BLaER1 treated with 17β-estradiol and CSF1 and Interleukin-3, amounts not matched to agents 10 nM and 100 nM (cell line): ENCODE measurements at regions not wholly inside any gene's neighbourhood (a gene's known extent, or its start where the extent isn't known, plus 50 kb on each side); places are given as distances from the start of the nearest gene placed in this dataset.
A peak's percentile ranks its signal among the peaks of the same experiment; 100 is the strongest.

Experiments used
- H3K27ac ChIP-seq, 11 experiments: shearing (Covaris generic); formaldehyde crosslinking; 2 replicates each; pipeline ENCODE4 v1.8.1; 2022
- H3K27me3 ChIP-seq, 11 experiments: shearing (Covaris generic); formaldehyde crosslinking; 2 replicates each; pipeline ENCODE4 v1.8.1; 2022
- H3K36me3 ChIP-seq, 11 experiments: shearing (Covaris generic); formaldehyde crosslinking; 2 replicates each; pipeline ENCODE4 v1.8.1; 2022
- H3K4me1 ChIP-seq, 10 experiments: shearing (Covaris generic); formaldehyde crosslinking; 2 replicates each; pipeline ENCODE4 v1.8.1; 2022
- H3K4me2 ChIP-seq, 11 experiments: shearing (Covaris generic); formaldehyde crosslinking; 2 replicates each; pipeline ENCODE4 v1.8.1; 2022
- H3K4me3 ChIP-seq, 10 experiments: shearing (Covaris generic); formaldehyde crosslinking; 2 replicates each; pipeline ENCODE4 v1.8.1; 2022
- H3K9ac ChIP-seq, 11 experiments: shearing (Covaris generic); formaldehyde crosslinking; 2 replicates each; pipeline ENCODE4 v1.8.1; 2022
- H3K9me3 ChIP-seq, 11 experiments: shearing (Covaris generic); formaldehyde crosslinking; replicated peaks in 1 of 11; 2 replicates each; pipeline ENCODE4 v1.8.1; 2022
- H4K20me1 ChIP-seq, 11 experiments: shearing (Covaris generic); formaldehyde crosslinking; 2 replicates each; pipeline ENCODE4 v1.8.1; 2022
- Cebpa-rat ChIP-seq, 11 experiments: shearing (Covaris generic); IDR thresholded peaks; 2 replicates each; pipeline ENCODE4 v1.8.1; 2022

GRCh38 chr18:43393174-43393573, 115.9 kb upstream of the SYT4 start:
- H4K20me1 ChIP-seq = no peaks in the 10 kb centered on the region
- H3K27ac ChIP-seq = no peak overlapping the region
- H3K4me1 ChIP-seq = 0 out of 20 replicates have a peak, but pooled peaks cover 0 to 5% (median 0%) of the 10 kb centered on the region in 10 experiments
- no peak overlapping the region for H3K9ac ChIP-seq
- no peak for TF ChIP-seq Cebpa-rat (IDR thresholded peaks at IDR 0.05)
- no peaks in the 10 kb centered on the region for H3K9me3 ChIP-seq
- no peak overlapping the region for H3K4me3 ChIP-seq
- H3K27me3 ChIP-seq = no peaks in the 10 kb centered on the region
- no peak overlapping the region for H3K4me2 ChIP-seq
- no peaks in the 10 kb centered on the region for H3K36me3 ChIP-seq

DNA sequence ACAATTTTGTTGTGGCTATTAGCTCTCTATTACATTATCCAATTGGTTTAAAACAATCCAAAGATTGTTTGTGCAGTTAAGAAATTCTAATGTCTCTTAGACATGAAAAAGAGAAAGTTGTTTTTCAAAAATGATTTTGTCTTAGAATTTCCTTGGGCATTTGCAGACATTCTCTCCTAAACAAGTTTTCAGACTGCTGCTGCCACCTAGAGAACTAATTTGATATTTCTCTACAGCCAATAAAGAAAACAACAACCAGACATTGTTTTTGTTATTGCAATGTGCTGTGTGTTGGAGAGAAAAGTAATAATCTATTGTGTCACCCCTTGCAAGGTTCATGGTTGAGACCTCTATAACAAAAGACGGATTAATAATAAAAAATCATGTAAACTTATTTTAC, 119.0 kb upstream of the SYT4 start:
- Histone ChIP-seq H3K36me3 (no peaks in the 10 kb centered on the region), H4K20me1 (no peaks in the 10 kb centered on the region), H3K4me1 (0 out of 20 replicates have a peak, but pooled peaks cover 0 to 5% (median 0%) of the 10 kb centered on the region in 10 experiments), H3K9ac (no peak overlapping the region), H3K9me3 (no peaks in the 10 kb centered on the region), H3K27ac (no peak overlapping the region), H3K4me2 (no peak overlapping the region), H3K27me3 (no peaks in the 10 kb centered on the region), H3K4me3 (no peak overlapping the region)
- no peak for TF ChIP-seq Cebpa-rat (IDR thresholded peaks at IDR 0.05)

- H3K9ac ChIP-seq = no peak overlapping the region
- H3K4me1 ChIP-seq = 0 out of 20 replicates have a peak, but pooled peaks cover 0 to 5% (median 0%) of the 10 kb centered on the region in 10 experiments
- H3K9me3 ChIP-seq = no peaks in the 10 kb centered on the region
- no peaks in the 10 kb centered on the region for H3K27me3 ChIP-seq
- no peak overlapping the region for H3K27ac ChIP-seq
- TF ChIP-seq Cebpa-rat (IDR thresholded peaks at IDR 0.05) = no peak
- no peaks in the 10 kb centered on the region for H4K20me1 ChIP-seq
- H3K36me3 ChIP-seq = no peaks in the 10 kb centered on the region
- no peak overlapping the region for H3K4me2 ChIP-seq
- H3K4me3 ChIP-seq = no peak overlapping the region
Measured at GRCh38 chr18:43398601-43399000, 121.3 kb upstream of the SYT4 start.

GRCh38 chr18:43405097-43405496, 127.8 kb upstream of the SYT4 start:
- H3K9ac ChIP-seq = no peak overlapping the region

GRCh38 chr18:43414006-43414405, 136.7 kb upstream of the SYT4 start:
- Histone ChIP-seq H3K36me3 (no peaks in the 10 kb centered on the region), H4K20me1 (no peaks in the 10 kb centered on the region), H3K9ac (no peak overlapping the region), H3K27ac (no peak overlapping the region; a peak in 1 of 22 replicates), H3K9me3 (peaks cover 0 to 5% (median 0%) of the 10 kb centered on the region in 11 experiments; a peak in 5 of 22 replicates), H3K4me3 (no peak overlapping the region), H3K4me1 (no peaks in the 10 kb centered on the region), H3K27me3 (no peaks in the 10 kb centered on the region), H3K4me2 (no peak overlapping the region)
- TF ChIP-seq Cebpa-rat (IDR thresholded peaks at IDR 0.05) = no peak

More at GRCh38 chr18:43405097-43405496, 127.8 kb upstream of the SYT4 start:
- no peak for TF ChIP-seq Cebpa-rat (IDR thresholded peaks at IDR 0.05)
- no peaks in the 10 kb centered on the region for H3K36me3 ChIP-seq
- no peak overlapping the region for H3K4me3 ChIP-seq
- H3K4me1 ChIP-seq = peaks cover 0 to 15% (median 8%) of the 10 kb centered on the region in 10 experiments; a peak in 13 of 20 replicates
- H4K20me1 ChIP-seq = no peaks in the 10 kb centered on the region
- H3K9me3 ChIP-seq = no peaks in the 10 kb centered on the region
- peak overlapping the region in 5 of 11 experiments; percentile 10 to 42 (median 32); a peak in 7 of 22 replicates for H3K4me2 ChIP-seq
- H3K27ac ChIP-seq = no peak overlapping the region
- no peaks in the 10 kb centered on the region for H3K27me3 ChIP-seq

DNA sequence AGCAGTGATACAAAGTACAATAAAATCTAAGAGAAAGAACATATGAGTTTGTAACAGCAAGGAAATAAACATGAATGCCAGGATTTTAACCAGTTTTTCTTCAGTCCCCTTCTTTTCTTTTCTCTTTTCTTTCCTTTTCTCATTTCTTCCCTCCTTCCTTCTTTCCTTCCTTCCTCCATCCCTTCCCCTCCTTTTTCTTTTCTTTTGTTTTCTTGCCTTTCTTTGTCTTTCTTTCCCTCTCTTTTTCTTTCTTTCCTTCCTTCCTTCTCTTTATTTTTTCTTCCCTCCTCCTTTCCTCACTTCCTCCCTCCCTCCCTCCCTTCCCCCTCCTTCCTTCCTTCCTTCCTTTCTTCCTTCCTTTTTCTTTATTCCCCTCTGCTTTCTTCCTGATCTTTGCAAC, 142.8 kb upstream of the SYT4 start:
- Histone ChIP-seq H3K4me3 (no peak overlapping the region), H3K27ac (no peak overlapping the region), H3K4me2 (no peak overlapping the region), H3K36me3 (no peaks in the 10 kb centered on the region), H3K9me3 (peaks cover 0 to 5% (median 0%) of the 10 kb centered on the region in 11 experiments; a peak in 5 of 22 replicates), H3K27me3 (no peaks in the 10 kb centered on the region), H4K20me1 (no peaks in the 10 kb centered on the region), H3K4me1 (no peaks in the 10 kb centered on the region), H3K9ac (no peak overlapping the region)
- TF ChIP-seq Cebpa-rat (IDR thresholded peaks at IDR 0.05) = no peak

DNA sequence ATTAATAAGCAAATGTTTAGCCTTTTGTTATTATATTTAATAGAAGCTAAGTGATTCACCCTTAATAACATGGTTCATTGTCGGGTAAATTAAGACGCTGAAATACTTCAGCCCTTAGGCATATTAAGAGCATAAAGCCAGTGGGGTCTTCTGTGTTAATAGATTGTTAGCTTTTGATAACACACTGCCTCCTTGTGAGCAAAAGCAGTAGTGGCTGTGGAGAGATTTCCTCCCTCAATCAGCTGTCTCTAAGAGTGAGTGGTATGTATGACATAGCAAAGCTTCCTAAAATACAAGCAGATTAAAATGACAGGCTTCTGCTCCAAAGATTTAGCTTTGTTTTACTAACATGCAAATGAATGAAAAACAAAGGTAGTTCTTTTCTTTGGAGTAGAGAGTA, 143.7 kb upstream of the SYT4 start:
- Histone ChIP-seq H3K4me2 (no peak overlapping the region), H3K36me3 (no peaks in the 10 kb centered on the region), H4K20me1 (no peaks in the 10 kb centered on the region), H3K27me3 (no peaks in the 10 kb centered on the region), H3K4me3 (no peak overlapping the region), H3K9ac (no peak overlapping the region), H3K27ac (no peak overlapping the region), H3K4me1 (no peaks in the 10 kb centered on the region), H3K9me3 (peaks cover 0 to 5% (median 0%) of the 10 kb centered on the region in 11 experiments; a peak in 5 of 22 replicates)
- TF ChIP-seq Cebpa-rat (IDR thresholded peaks at IDR 0.05) = no peak

- no peak overlapping the region for H3K4me3 ChIP-seq
- H3K27ac ChIP-seq = no peak overlapping the region
- no peak overlapping the region for H3K9ac ChIP-seq
- TF ChIP-seq Cebpa-rat (IDR thresholded peaks at IDR 0.05) = no peak
- no peaks in the 10 kb centered on the region for H4K20me1 ChIP-seq
- H3K4me2 ChIP-seq = no peak overlapping the region
- no peaks in the 10 kb centered on the region for H3K36me3 ChIP-seq
- H3K27me3 ChIP-seq = no peaks in the 10 kb centered on the region
- H3K4me1 ChIP-seq = no peaks in the 10 kb centered on the region
- peaks cover 0 to 5% (median 0%) of the 10 kb centered on the region in 11 experiments; a peak in 5 of 22 replicates for H3K9me3 ChIP-seq
Measured at GRCh38 chr18:43422518-43422917, 145.2 kb upstream of the SYT4 start.

GRCh38 chr18:43435851-43436250, 158.6 kb upstream of the SYT4 start:
- Histone ChIP-seq H4K20me1 (no peaks in the 10 kb centered on the region), H3K4me3 (no peak overlapping the region), H3K9ac (no peak overlapping the region), H3K36me3 (no peaks in the 10 kb centered on the region), H3K4me1 (no peaks in the 10 kb centered on the region), H3K27me3 (no peaks in the 10 kb centered on the region), H3K9me3 (peaks cover 17 to 28% (median 23%) of the 10 kb centered on the region in 11 experiments), H3K4me2 (no peak overlapping the region), H3K27ac (no peak overlapping the region)
- no peak for TF ChIP-seq Cebpa-rat (IDR thresholded peaks at IDR 0.05)

DNA sequence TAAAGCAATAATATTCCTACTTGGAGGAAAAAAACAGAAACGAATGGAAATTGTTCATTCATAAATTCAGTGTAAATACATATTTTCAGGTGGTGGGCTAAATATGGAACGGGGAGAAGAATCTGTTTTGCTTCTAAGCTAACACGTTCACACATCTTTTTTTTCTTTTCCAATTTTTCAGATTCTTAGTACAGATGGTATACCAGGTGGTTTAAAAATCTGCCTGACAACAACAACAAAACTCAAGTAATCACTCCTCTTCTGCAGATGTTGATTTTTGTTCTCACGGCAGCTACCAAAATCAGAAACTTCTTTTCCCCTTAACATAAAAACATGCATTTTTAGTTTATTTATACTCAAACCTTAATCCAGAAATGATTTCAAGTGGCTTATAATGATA, 164.8 kb upstream of the SYT4 start:
- Histone ChIP-seq H3K9me3 (peaks cover 17 to 32% (median 26%) of the 10 kb centered on the region in 11 experiments), H3K36me3 (no peaks in the 10 kb centered on the region), H4K20me1 (no peaks in the 10 kb centered on the region), H3K4me2 (no peak overlapping the region), H3K4me1 (no peaks in the 10 kb centered on the region), H3K27ac (no peak overlapping the region), H3K9ac (no peak overlapping the region), H3K27me3 (no peaks in the 10 kb centered on the region), H3K4me3 (no peak overlapping the region)
- TF ChIP-seq Cebpa-rat (IDR thresholded peaks at IDR 0.05) = no peak
